HG03378 (cell line): ENCODE measurements at regions not wholly inside any gene's neighbourhood (a gene's known extent, or its start where the extent isn't known, plus 50 kb on each side); places are given as distances from the start of the nearest gene placed in this dataset.
"Not testable (repeated sequence)": the region's sequence is repeated elsewhere in the genome, so short reads cannot be mapped to it uniquely, and the experiment has no call there.

Experiments
- ATAC-seq: cut with Tn5 transposase; IDR thresholded peaks from one replicate; pipeline ENCODE4 v1.9.1; 2021; ENCODE audit warnings: mild to moderate bottlenecking, moderate library complexity; ENCODE audit not compliant: unreplicated experiment

- not testable (repeated sequence) for ATAC-seq
These were observed 1441.2 kb upstream of the ACVR2A start for GRCh38 chr2:146403546-146404160.

- ATAC-seq, result no peak
These were observed 1452.2 kb upstream of the ACVR2A start for GRCh38 chr2:146392631-146393030.

- no peak for ATAC-seq
These were observed 1452.6 kb upstream of the ACVR2A start for GRCh38 chr2:146392186-146392585.

GRCh38 chr2:146388757-146389156, 1456.1 kb upstream of the ACVR2A start:
- ATAC-seq, result no peak

- no peak for ATAC-seq
These were observed 1458.7 kb upstream of the ACVR2A start for GRCh38 chr2:146386096-146386495.

GRCh38 chr2:146385031-146385430, 1459.8 kb upstream of the ACVR2A start:
- ATAC-seq, result peak; percentile 82

- ATAC-seq, result no peak
These were observed 1468.2 kb upstream of the ACVR2A start for GRCh38 chr2:146376511-146377064.

GRCh38 chr2:146374505-146374904, 1470.3 kb upstream of the ACVR2A start:
- ATAC-seq, result no peak

- ATAC-seq, result not testable (repeated sequence)
These were observed 1473.5 kb upstream of the ACVR2A start for GRCh38 chr2:146371364-146371763.

- no peak for ATAC-seq
These were observed 1474.0 kb upstream of the ACVR2A start for GRCh38 chr2:146370826-146371225.

- ATAC-seq, result no peak
These were observed 1478.6 kb upstream of the ACVR2A start for GRCh38 chr2:146366276-146366675.

GRCh38 chr2:146365041-146365440, 1479.8 kb upstream of the ACVR2A start:
- no peak for ATAC-seq

GRCh38 chr2:146363731-146364130, 1481.1 kb upstream of the ACVR2A start:
- no peak for ATAC-seq

GRCh38 chr2:146351689-146352088, 1493.1 kb upstream of the ACVR2A start:
- no peak for ATAC-seq

- ATAC-seq, result no peak
These were observed 1495.5 kb upstream of the ACVR2A start for GRCh38 chr2:146349334-146349733.

- no peak for ATAC-seq
These were observed 1519.9 kb upstream of the ACVR2A start for GRCh38 chr2:146324951-146325350.

- no peak for ATAC-seq
These were observed 1521.3 kb upstream of the ACVR2A start for GRCh38 chr2:146323564-146323963.

GRCh38 chr2:146321175-146321574, 1523.7 kb upstream of the ACVR2A start:
- no peak for ATAC-seq

GRCh38 chr2:146317959-146318358, 1526.9 kb upstream of the ACVR2A start:
- no peak for ATAC-seq

- no peak for ATAC-seq
These were observed 1531.9 kb upstream of the ACVR2A start for GRCh38 chr2:146312899-146313298.

GRCh38 chr2:146305164-146305563, 1539.7 kb upstream of the ACVR2A start:
- ATAC-seq, result no peak

GRCh38 chr2:146301287-146301686, 1543.5 kb upstream of the ACVR2A start:
- ATAC-seq, result no peak

- ATAC-seq, result no peak
These were observed 1549.7 kb upstream of the ACVR2A start for GRCh38 chr2:146295080-146295670.
